Neural cell (in vitro differentiated cells): ENCODE measurements at regions not wholly inside any gene's neighbourhood (a gene's known extent, or its start where the extent isn't known, plus 50 kb on each side); places are given as distances from the start of the nearest gene placed in this dataset.

Experiments
- CTCF ChIP-seq: fragments of 450-650 bp; IDR thresholded peaks from 2 replicates; pipeline ENCODE4 v1.5.1; 2014; ENCODE audit warnings: antibody characterized with exemption, mild to moderate bottlenecking, moderate library complexity; ENCODE audit not compliant: poor library complexity, severe bottlenecking
- EP300 ChIP-seq: fragments of 450-650 bp; conservative IDR thresholded peaks from 2 replicates; pipeline ENCODE4 v1.6.1; 2014; ENCODE audit warnings: antibody characterized with exemption, mild to moderate bottlenecking, moderate library complexity; ENCODE audit not compliant: poor library complexity, severe bottlenecking

GRCh38 chr13:65378943-65379519 lies 1851.1 kb downstream of the PCDH9 start:
- no peak for TF ChIP-seq CTCF
- TF ChIP-seq EP300 = no peak
